Panc1 (cell line): ENCODE measurements at regions not wholly inside any gene's neighbourhood (a gene's known extent, or its start where the extent isn't known, plus 50 kb on each side); places are given as distances from the start of the nearest gene placed in this dataset.
"Not testable (repeated sequence)": the region's sequence is repeated elsewhere in the genome, so short reads cannot be mapped to it uniquely, and the experiment has no call there.

Source experiments
- CTCF ChIP-seq: fragments of 450-650 bp; IDR thresholded peaks from 2 replicates; pipeline ENCODE4 v1.5.1; 2017; ENCODE audit warnings: mild to moderate bottlenecking
- POLR2AphosphoS5 ChIP-seq: IDR thresholded peaks from 2 replicates; pipeline ENCODE4 v1.6.1; 2012; ENCODE audit warnings: mild to moderate bottlenecking, low read depth, low read length, moderate library complexity
- TCF7L2 ChIP-seq: IDR thresholded peaks from 2 replicates; pipeline ENCODE4 v1.6.1; 2011; ENCODE audit warnings: mild to moderate bottlenecking, low read depth, low read length, inconsistent platforms

DNA sequence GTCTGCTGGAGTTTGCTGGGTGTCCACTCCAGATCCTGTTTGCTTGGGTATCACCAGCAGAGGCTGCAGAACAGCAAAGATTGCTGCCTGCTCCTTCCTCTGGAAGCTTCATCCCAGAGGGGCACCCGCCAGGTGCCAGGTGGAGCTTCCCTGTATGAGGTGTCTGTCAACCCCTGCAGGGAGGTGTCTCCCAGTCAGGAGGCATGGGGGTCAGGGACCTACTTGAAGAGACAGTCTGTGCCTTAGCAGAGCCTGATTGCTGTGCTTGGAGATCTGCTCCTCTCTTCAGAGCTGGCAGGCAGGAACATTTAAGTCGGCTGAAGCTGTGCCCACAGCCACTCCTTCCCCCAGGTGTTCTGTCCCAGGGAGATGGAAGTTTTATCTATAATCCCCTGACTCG, 376.8 kb upstream of the POU1F1 start:
- not testable (repeated sequence) for TF ChIP-seq CTCF, POLR2AphosphoS5, TCF7L2
